CD14-positive monocyte (primary cell): ENCODE measurements at regions not wholly inside any gene's neighbourhood (a gene's known extent, or its start where the extent isn't known, plus 50 kb on each side); places are given as distances from the start of the nearest gene placed in this dataset.

ENCODE experiments used
- DNase-seq, 3 donors: peaks; one replicate each; pipeline ENCODE4 v3.0.0-alpha.2; 2011 to 2022
- H2AFZ ChIP-seq: 2 replicates; pipeline ENCODE4 v1.6.0; 2012; ENCODE audit warnings: mild to moderate bottlenecking, low read depth, low read length, inconsistent platforms; ENCODE audit not compliant: insufficient read depth, poor library complexity, severe bottlenecking
- H3K27ac ChIP-seq, 2 donors: 1 replicate in 1 of 2; 2 replicates in 1 of 2; pipeline ENCODE4 v1.5.1; 2012 to 2013; ENCODE audit warnings: low read length in 2 of 2, control low read depth in 1 of 2, inconsistent platforms in 1 of 2, low read depth in 1 of 2, mild to moderate bottlenecking in 1 of 2
- H3K27me3 ChIP-seq, 2 donors: one replicate each; pipeline versions ENCODE4 v1.6.0 to v1.6.1; 2011 to 2013; ENCODE audit warnings: low read length in 2 of 2; ENCODE audit not compliant: control insufficient read depth in 2 of 2, insufficient read depth in 2 of 2
- H3K36me3 ChIP-seq, 2 donors: replicated peaks in 1 of 2; 1 replicate in 1 of 2; 2 replicates in 1 of 2; pipeline versions ENCODE4 v1.5.1 to v1.6.1; 2012 to 2013; ENCODE audit warnings: low read length in 2 of 2, control low read depth in 1 of 2, inconsistent platforms in 1 of 2, mild to moderate bottlenecking in 1 of 2; ENCODE audit not compliant: insufficient read depth in 2 of 2, control insufficient read depth in 1 of 2
- H3K4me1 ChIP-seq, 2 donors: 1 replicate in 1 of 2; 2 replicates in 1 of 2; pipeline versions ENCODE4 v1.5.1 to v1.6.1; 2012 to 2013; ENCODE audit warnings: low read length in 2 of 2, control low read depth in 1 of 2, inconsistent platforms in 1 of 2, mild to moderate bottlenecking in 1 of 2, moderate library complexity in 1 of 2; ENCODE audit not compliant: insufficient read depth in 2 of 2, control insufficient read depth in 1 of 2
- H3K4me2 ChIP-seq: replicated peaks from 2 replicates; pipeline ENCODE3; 2012; ENCODE audit warnings: low read length, moderate library complexity, mild to moderate bottlenecking; ENCODE audit not compliant: poor library complexity, severe bottlenecking; ENCODE audit errors: extremely low read depth
- H3K4me3 ChIP-seq, 3 experiments: fragments of 200-600 bp in 1 of 3; sonication (generic) in 1 of 3; replicated peaks in 1 of 3; 1 replicate in 2 of 3; 2 replicates in 1 of 3; pipeline ENCODE4 v1.5.1; 2011 to 2013; ENCODE audit warnings: low read length in 3 of 3, mild to moderate bottlenecking in 3 of 3, control low read depth in 2 of 3, low read depth in 2 of 3, inconsistent platforms in 1 of 3, moderate library complexity in 1 of 3
- H3K79me2 ChIP-seq: 2 replicates; pipeline ENCODE4 v1.6.0; 2012; ENCODE audit warnings: mild to moderate bottlenecking, control low read depth, inconsistent platforms, low read length, moderate library complexity; ENCODE audit not compliant: insufficient read depth
- H3K9ac ChIP-seq: 2 replicates; pipeline ENCODE4 v1.6.0; 2017; ENCODE audit warnings: low read length, mild to moderate bottlenecking; ENCODE audit not compliant: insufficient read depth, poor library complexity, severe bottlenecking
- H3K9me3 ChIP-seq, 2 donors: replicated peaks in 1 of 2; 1 replicate in 1 of 2; 2 replicates in 1 of 2; pipeline versions ENCODE4 v1.5.1 to v1.6.1; 2012 to 2013; ENCODE audit warnings: low read length in 2 of 2, control low read depth in 1 of 2; ENCODE audit not compliant: control insufficient read depth in 1 of 2, insufficient read depth in 1 of 2
- H4K20me1 ChIP-seq: 2 replicates; pipeline ENCODE4 v1.6.0; 2012; ENCODE audit warnings: mild to moderate bottlenecking, low read length, control low read depth, moderate library complexity; ENCODE audit not compliant: insufficient read depth
- H3K27ac Mint-ChIP-seq, 7 donors: one replicate each; pipeline ENCODE4 v1.8.0; 2020; ENCODE audit warnings: mild to moderate bottlenecking in 7 of 7, mixed read lengths in 7 of 7, moderate library complexity in 6 of 7, inconsistent platforms in 2 of 7
- H3K27me3 Mint-ChIP-seq, 3 donors: one replicate each; pipeline ENCODE4 v1.8.0; 2021 to 2022; ENCODE audit warnings: low read depth in 3 of 3, mild to moderate bottlenecking in 3 of 3, mixed read lengths in 3 of 3, moderate library complexity in 3 of 3, inconsistent platforms in 1 of 3
- H3K36me3 Mint-ChIP-seq, 2 donors: one replicate each; pipeline ENCODE4 v1.8.0; 2020; ENCODE audit warnings: mixed read lengths in 2 of 2, inconsistent platforms in 1 of 2, mild to moderate bottlenecking in 1 of 2
- H3K4me1 Mint-ChIP-seq: one replicate; pipeline ENCODE4 v1.8.0; 2020; ENCODE audit warnings: mild to moderate bottlenecking, mixed read lengths
- H3K4me3 Mint-ChIP-seq, 2 donors: one replicate each; pipeline ENCODE4 v1.8.0; 2020; ENCODE audit warnings: mild to moderate bottlenecking in 2 of 2, mixed read lengths in 2 of 2, moderate library complexity in 1 of 2
- H3K9me3 Mint-ChIP-seq, 7 donors: one replicate each; pipeline ENCODE4 v1.8.0; 2020 to 2022; ENCODE audit warnings: mixed read lengths in 7 of 7, mild to moderate bottlenecking in 6 of 7, moderate library complexity in 6 of 7, inconsistent platforms in 2 of 7
- CTCF ChIP-seq: fragments of 200-600 bp; IDR thresholded peaks from one replicate; pipeline ENCODE4 v1.8.0; 2022; ENCODE audit warnings: antibody characterized with exemption, mild to moderate bottlenecking
- WGBS: methylation state at CpG from one replicate; pipeline ENCODE4 v1.1.5; 2013; ENCODE audit warnings: missing lambda C conversion rate; ENCODE audit not compliant: insufficient coverage; 5-methylcytosine and 5-hydroxymethylcytosine counted together
- intact Hi-C, 2 donors: fragments of 100-400 bp; cut with micrococcal nuclease; formaldehyde crosslinking; loops; one replicate each; pipeline versions ENCODE4 v1.15.0 to v1.15.1; 2023

GRCh38 chr2:145561152-145561551, 1041.2 kb upstream of the ZEB2 start:
- Histone ChIP-seq H3K9ac (no peak overlapping the region), H3K4me3 (no peak overlapping the region), H3K36me3 (no peaks in the 10 kb centered on the region), H3K4me2 (no peak overlapping the region), H2AFZ (no peak overlapping the region), H4K20me1 (no peaks in the 10 kb centered on the region), H3K79me2 (no peaks in the 10 kb centered on the region), H3K9me3 (no peaks in the 10 kb centered on the region), H3K4me1 (no peaks in the 10 kb centered on the region), H3K27me3 (no peaks in the 10 kb centered on the region), H3K27ac (no peak overlapping the region)
- no peak for TF ChIP-seq CTCF
- no CpG with 5 or more reads among the region's 3 CpGs for WGBS
- Mint-ChIP-seq H3K27me3 (no peaks in the 10 kb centered on the region), H3K27ac (no peak overlapping the region), H3K4me3 (no peak overlapping the region), H3K4me1 (peaks cover 1% of the 10 kb centered on the region), H3K36me3 (peaks cover 0 to 2% of the 10 kb centered on the region in 2 donors), H3K9me3 (peaks cover 0 to 4% (median 2%) of the 10 kb centered on the region in 7 donors)
- DNase-seq, result no peak
- intact Hi-C loops, result no loop called here

GRCh38 chr2:145558617-145559350, 1038.9 kb upstream of the ZEB2 start:
- peaks cover 0 to 6% (median 3%) of the 10 kb centered on the region in 7 donors for H3K9me3 Mint-ChIP-seq
- no CpG with 5 or more reads among the region's 1 CpG for WGBS
- no peaks in the 10 kb centered on the region for H4K20me1 ChIP-seq

More at GRCh38 chr2:145558617-145559350, 1038.9 kb upstream of the ZEB2 start:
- no peaks in the 10 kb centered on the region for H3K79me2 ChIP-seq
- TF ChIP-seq CTCF, result no peak
- DNase-seq, result no peak
- no peak overlapping the region for H3K4me3 ChIP-seq
- no peak overlapping the region for H3K27ac Mint-ChIP-seq
- H3K9ac ChIP-seq, result no peak overlapping the region
- H3K4me3 Mint-ChIP-seq, result no peak overlapping the region
- no peaks in the 10 kb centered on the region for H3K27me3 Mint-ChIP-seq
- no peaks in the 10 kb centered on the region for H3K4me1 ChIP-seq
- intact Hi-C loops, result no loop called here
- H3K36me3 ChIP-seq, result no peaks in the 10 kb centered on the region
- no peak overlapping the region for H3K27ac ChIP-seq
- peaks cover 2% of the 10 kb centered on the region for H3K4me1 Mint-ChIP-seq
- H3K9me3 ChIP-seq, result no peaks in the 10 kb centered on the region
- no peak overlapping the region for H2AFZ ChIP-seq
- no peak overlapping the region for H3K4me2 ChIP-seq
- H3K36me3 Mint-ChIP-seq, result peaks cover 0 to 3% of the 10 kb centered on the region in 2 donors
- no peaks in the 10 kb centered on the region for H3K27me3 ChIP-seq
